ENCODE measurements at regions not wholly inside any gene's neighbourhood (a gene's known extent, or its start where the extent isn't known, plus 50 kb on each side); places are given as distances from the start of the nearest gene placed in this dataset.

DNA sequence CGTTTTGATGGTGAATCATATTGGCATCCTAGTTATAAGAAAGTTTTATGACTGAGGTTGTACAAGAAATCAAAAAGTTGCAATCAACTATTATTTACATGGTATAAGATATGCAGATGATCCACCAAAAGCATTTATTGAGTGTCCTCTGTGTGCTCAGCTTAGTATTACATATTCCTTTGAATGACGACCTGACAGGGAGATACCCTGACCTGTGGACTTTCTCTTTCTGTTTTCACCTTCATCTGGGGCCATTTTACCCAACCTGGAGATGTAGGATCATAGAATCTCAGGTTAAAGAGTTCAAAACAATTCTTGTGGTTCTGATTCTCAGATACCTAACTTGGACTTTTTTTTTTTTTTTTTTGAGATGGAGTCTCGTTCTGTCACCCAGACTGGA, 269.1 kb upstream of the SORCS1 start:
- TF ChIP-seq TAF1 (IDR thresholded peaks at IDR 0.05; ENCODE audit: low read depth) (no peak), TCF12 (IDR thresholded peaks at IDR 0.05; ENCODE audit: low read depth) (no peak), CREB1 (IDR thresholded peaks at IDR 0.05; ENCODE audit: low read depth) (no peak)

Measured in Ishikawa (cell line).